Muscle of back (tissue), 3 donors: ENCODE measurements at regions not wholly inside any gene's neighbourhood (a gene's known extent, or its start where the extent isn't known, plus 50 kb on each side); places are given as distances from the start of the nearest gene placed in this dataset.
"Not testable (repeated sequence)": the region's sequence is repeated elsewhere in the genome, so short reads cannot be mapped to it uniquely, and the experiment has no call there.

ENCODE experiments used
- DNase-seq, 3 donors: peaks; one replicate each; pipeline versions ENCODE4 v3.0.0 to v3.0.0-alpha.2; 2013

- DNase-seq: no peak
Measured at GRCh38 chr13:83730674-83731073, 151.6 kb downstream of the SLITRK1 start.

DNA sequence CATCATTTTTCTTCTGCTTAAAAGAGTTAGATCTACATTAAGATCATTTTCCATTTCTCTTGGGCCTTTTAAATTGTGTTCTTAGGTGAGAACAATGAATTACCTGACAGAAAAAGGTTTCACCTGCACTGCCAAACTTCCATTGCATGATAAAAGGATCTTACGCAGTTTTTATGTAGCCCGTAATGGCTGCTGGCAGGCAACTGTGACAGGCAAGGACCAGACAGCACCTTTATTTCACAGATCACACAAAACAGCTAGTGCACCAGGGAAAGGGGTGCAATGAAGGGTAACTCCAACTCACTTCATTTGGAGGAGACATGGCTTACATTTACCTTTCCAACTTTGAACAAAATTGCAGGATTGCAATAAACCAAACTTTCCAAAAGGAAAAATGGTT lies 159.8 kb downstream of the SLITRK1 start:
- DNase-seq: no peak

- DNase-seq: peak in 1 of 3 donors; percentile 11
Measured at GRCh38 chr13:83716121-83716520, 166.2 kb downstream of the SLITRK1 start.

GRCh38 chr13:83714236-83714635 lies 168.0 kb downstream of the SLITRK1 start:
- DNase-seq: no peak

DNA sequence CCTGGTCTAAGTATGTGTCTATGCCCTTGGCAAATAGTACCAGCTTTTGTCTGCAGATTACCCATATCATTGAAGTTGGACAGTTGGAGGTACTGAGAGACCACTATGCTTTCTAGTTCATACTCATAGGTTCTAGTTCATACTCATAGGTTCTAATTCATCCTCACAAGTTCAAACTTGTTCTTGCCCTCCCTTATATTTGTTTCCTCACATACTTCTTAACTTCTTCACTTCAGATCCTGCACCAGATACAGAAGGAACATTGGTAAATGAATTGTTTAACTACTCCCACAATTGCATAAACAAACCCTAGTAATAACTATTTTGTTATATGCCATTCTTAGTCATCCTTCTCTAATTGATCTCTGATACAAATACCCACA lies 172.2 kb downstream of the SLITRK1 start:
- DNase-seq: no peak

GRCh38 chr13:83709426-83710132 lies 172.7 kb downstream of the SLITRK1 start:
- no peak for DNase-seq

DNA sequence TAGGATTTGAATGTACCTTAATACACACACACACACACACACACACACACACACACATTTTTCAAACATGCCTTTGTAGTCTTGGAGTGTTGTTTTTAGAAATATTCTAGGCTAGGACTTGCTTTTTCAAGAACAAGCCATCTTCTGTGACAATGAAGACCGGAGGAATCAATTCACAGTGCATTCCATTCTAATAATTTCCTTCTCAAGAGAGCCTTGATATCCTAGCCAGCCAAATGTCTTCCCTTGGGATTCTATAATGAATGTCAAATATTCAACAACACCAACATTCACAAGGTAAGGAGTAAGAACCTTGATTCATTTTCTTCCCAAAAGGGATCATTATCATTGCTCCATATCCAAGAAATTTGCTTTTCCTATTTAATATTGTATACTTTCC lies 180.3 kb downstream of the SLITRK1 start:
- DNase-seq: no peak

DNA sequence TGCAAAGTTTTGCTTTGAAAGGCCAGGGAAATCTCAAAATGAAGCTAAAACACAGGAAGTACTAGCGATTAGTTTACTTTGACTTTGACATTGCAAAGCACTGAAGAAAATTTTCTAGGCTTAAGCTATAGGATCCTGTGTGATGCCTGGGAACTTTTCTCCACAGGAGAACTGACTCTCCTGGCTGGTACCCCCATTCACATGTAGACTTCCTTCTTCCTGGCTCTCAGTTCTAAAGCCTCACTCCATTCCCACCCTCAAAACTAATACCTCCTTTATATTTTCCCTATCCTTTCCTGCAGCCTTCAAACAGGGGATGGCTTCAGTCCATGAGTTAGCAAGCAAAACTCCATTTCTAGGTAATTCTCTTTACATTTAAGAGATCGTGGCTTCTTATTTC lies 189.5 kb downstream of the SLITRK1 start:
- DNase-seq: no peak

DNA sequence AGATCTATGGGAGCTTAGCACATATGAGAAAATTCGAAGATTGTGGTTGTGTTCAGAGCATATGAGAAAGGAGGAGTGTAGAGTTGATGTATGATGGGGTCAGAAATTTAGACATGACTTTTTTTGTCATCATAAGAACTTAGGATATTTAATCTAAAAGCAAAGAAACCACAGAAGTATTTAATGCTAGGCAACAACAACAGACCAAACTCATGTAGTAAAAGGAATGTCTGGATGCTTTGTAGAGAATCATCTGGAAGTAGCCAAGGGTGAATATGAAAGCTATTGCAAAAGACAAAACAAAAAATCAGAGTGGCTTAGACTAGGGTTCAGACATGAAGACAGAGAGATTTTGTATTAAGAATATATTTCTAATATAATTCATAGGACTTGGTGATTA lies 190.3 kb downstream of the SLITRK1 start:
- DNase-seq: no peak

DNA sequence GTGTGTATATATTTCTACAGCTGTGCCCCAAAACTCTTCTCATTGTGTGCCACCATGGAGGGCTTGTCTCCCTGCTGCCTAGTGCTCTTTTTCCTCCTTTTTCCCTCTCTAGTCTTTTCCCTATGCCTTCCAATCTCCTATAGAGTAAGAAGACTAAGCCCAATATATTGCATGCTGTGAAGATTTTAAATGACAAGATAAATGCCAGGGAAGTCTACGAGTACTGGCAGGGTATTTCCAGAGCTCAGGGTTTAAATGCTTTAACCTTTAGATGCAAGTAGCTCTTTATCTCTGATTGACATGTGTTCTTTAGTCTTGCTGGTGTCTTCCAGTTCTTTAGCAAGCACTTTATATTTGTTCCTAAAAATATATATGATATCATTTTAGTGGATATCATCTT lies 200.7 kb downstream of the SLITRK1 start:
- DNase-seq: no peak

DNA sequence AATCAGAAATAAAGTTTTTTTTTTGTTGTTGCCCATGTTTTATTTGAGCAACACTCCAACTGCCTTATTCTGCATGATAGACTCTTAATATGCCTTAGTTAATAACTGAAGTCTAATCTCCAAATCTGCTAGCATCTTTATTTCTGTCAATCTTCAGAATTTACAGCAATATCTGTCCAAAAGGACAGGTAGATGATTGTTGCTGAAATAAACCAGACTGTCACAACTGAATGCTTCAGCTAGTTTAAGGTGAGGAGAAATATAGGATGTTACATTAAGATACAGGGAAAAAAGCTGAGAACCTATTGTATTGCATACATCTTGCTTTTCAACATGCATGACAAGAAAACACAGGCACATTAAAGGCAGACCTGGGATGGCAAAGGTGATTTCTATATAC lies 204.3 kb downstream of the SLITRK1 start:
- no peak for DNase-seq

DNA sequence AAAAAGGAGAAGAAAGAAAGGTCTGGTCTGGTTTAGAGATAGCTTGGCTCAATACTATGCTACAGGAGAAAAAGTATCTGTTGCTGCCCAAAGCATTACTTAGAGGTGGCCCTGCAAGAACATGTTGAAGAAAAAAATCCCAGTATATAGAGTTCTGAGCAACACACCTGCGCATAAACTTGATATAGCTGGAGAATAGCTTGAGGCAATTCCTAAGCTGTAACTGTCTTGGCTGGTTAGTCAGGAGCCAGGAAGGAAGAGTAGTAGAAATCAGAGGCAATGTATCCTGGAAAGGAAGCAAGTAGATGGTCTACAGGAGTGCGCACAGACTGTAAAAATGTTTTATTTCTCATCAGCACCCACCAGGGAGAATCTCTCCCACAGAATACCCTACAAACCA lies 209.7 kb downstream of the SLITRK1 start:
- DNase-seq: no peak

GRCh38 chr13:83667606-83668005 lies 214.7 kb downstream of the SLITRK1 start:
- no peak for DNase-seq

- peak; percentile 30 to 69 (median 45) for DNase-seq
Measured at GRCh38 chr13:83666141-83666540, 216.1 kb downstream of the SLITRK1 start.

DNA sequence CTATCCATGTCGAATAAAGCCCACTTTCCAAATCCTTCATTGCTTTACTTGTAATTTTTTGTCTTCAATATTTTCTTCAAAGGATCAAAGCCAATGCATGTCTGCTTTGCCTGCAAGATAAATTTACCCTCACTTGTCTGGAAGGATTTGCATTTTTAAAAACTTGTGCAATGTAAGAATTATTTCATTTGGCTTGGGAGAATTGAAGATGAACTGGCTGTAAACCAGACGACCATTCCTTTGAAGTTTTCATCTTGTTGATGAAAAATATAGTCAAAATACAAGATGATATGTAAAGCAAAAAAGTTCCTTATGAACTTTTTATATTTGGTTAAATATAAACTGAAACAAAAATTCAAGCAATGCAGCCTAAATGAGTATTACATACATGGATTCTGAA lies 225.0 kb downstream of the SLITRK1 start:
- no peak for DNase-seq

DNA sequence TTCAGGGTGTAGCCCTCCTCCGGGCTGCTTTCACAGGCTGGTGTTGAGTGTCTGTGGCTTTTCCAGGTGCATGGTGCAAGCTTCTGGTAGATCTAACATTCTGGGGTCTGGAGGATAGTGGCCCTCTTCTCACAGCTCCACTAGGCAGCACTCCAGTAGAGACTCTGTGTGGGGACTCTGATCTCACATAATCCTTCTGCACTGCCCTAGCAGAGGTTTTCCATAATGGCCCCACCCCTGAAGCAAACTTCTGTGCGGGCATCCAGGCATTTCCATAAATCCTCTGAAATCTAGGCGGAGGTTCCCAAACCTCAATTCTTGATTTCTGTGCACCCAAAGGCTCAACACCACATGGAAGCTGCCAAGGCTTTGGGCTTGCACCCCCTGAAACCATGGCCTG lies 239.7 kb downstream of the SLITRK1 start:
- not testable (repeated sequence) for DNase-seq

GRCh38 chr13:83634601-83635000 lies 247.7 kb downstream of the SLITRK1 start:
- no peak for DNase-seq

GRCh38 chr13:83633746-83634145 lies 248.5 kb downstream of the SLITRK1 start:
- no peak for DNase-seq

DNA sequence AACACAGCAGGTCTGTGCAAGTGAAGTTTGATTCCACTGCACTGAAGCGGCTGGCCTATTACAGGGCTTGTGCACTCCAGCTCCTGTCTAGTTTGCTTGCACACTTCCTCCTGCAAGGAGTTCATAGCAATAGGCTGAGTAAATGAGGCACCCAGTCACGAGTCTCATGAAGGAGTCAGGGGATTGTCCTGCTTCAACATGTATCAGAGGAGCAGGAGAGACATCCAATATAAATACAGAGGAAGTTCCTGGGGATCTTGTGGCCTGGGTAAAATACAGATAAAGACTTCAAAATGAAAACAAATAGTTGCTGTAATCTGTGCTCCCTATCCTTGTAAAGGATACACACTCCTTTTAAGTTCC lies 259.9 kb downstream of the SLITRK1 start:
- DNase-seq: no peak

DNA sequence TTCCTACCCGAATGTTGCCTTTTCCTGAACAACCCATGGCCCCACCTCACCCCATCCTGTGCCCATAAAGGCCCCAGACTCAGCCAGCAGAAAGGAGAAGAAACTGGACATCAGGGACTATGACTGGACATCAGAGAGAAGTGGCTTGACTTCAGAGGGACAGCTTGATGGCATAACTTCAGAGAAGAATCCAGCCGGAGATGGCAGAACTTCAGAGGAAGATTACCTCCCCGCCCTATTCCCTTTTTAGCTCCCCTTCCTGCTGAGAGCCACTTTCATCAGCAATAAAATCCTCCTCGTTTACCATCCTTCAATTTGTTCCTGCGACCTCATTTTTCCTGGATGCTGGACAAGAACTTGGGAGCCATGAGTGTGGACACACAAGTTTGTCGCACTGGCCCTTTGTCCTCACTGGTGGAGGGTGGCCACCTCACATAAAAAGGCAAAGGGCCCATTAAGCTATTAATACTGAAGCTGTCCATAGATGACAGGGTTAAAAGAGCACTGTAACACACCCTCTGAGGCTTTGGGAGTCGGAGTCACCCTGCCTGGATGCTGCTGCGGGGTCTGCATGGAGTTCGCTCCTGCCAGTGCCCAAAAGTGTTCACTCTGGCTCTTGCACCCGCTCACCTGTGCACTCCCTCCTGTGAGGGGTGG lies 260.4 kb downstream of the SLITRK1 start:
- DNase-seq: no peak

DNA sequence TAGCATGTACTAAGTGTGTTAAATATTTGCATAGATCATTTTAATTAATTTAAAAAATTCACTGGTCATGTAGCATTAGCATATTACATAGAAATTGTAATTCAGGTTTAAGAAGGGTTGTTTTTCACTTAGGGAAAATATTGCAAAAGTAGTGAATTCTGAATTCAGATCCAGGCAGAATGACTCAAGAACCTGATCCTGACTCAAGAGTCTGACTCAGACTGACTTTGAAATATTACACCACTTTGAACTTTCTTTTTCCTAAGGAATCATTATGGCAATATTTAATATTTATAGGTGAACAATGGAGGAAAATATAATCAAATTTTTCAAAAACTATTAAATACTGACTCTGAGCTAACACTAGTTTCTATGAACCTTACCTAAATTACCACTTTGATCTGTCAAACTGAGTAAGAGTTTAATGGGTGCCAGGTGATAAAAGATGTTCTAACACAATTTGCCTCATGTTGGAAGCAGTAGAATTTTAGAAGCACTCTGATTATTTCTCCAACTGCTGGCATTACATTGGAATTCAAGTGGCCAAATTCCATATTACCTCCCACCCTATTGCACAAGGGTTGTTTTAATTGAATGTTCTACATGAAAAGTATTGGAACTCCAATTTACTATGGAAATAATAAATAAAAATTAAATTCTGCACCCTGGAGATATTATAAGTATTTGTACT lies 261.6 kb downstream of the SLITRK1 start:
- DNase-seq: no peak

GRCh38 chr13:83618966-83619365 lies 263.3 kb downstream of the SLITRK1 start:
- no peak for DNase-seq

GRCh38 chr13:83613524-83613923 lies 268.8 kb downstream of the SLITRK1 start:
- no peak for DNase-seq
